GM23338 (cell line): ENCODE measurements at regions not wholly inside any gene's neighbourhood (a gene's known extent, or its start where the extent isn't known, plus 50 kb on each side); places are given as distances from the start of the nearest gene placed in this dataset.

Source experiments
- ATAC-seq: fragments of 200-7000 bp; cut with Tn5 transposase; 3 replicates; pipeline ENCODE4 v1.9.1; 2020
- DNase-seq: peaks from one replicate; pipeline ENCODE4 v3.0.0-alpha.2; 2015; ENCODE audit warnings: low spot score
- H2AFZ ChIP-seq: fragments of 200-600 bp; sonication (generic); 2 replicates; pipeline ENCODE4 v1.8.0; 2016; ENCODE audit warnings: antibody characterized with exemption, mild to moderate bottlenecking, moderate library complexity
- H3F3A ChIP-seq: fragments of 200-600 bp; sonication (generic); replicated peaks from 2 replicates; pipeline ENCODE4 v1.8.0; 2017; ENCODE audit warnings: antibody characterized with exemption, mixed run types, low read depth
- H3K27ac ChIP-seq: fragments of 200-600 bp; sonication (generic); 2 replicates; pipeline ENCODE4 v1.6.1; 2016; ENCODE audit warnings: low read depth
- H3K27me3 ChIP-seq: fragments of 200-600 bp; sonication (generic); 2 replicates; pipeline ENCODE4 v1.8.0; 2016; ENCODE audit warnings: mild to moderate bottlenecking, mixed run types, moderate library complexity; ENCODE audit not compliant: insufficient read depth
- H3K36me3 ChIP-seq: fragments of 200-600 bp; sonication (generic); 2 replicates; pipeline ENCODE4 v1.8.0; 2016; ENCODE audit warnings: mild to moderate bottlenecking; ENCODE audit not compliant: insufficient read depth
- H3K4me1 ChIP-seq: fragments of 200-600 bp; sonication (generic); 2 replicates; pipeline ENCODE4 v1.8.0; 2016; ENCODE audit warnings: mild to moderate bottlenecking, moderate library complexity; ENCODE audit not compliant: insufficient read depth
- H3K4me2 ChIP-seq: fragments of 200-600 bp; sonication (generic); 2 replicates; pipeline ENCODE4 v1.7.1; 2017; ENCODE audit warnings: mixed run types
- H3K4me3 ChIP-seq: fragments of 200-600 bp; sonication (generic); 2 replicates; pipeline ENCODE4 v1.6.1; 2016; ENCODE audit warnings: mixed run types
- H3K79me2 ChIP-seq: fragments of 200-600 bp; sonication (generic); replicated peaks from 2 replicates; pipeline ENCODE4 v1.8.0; 2017; ENCODE audit warnings: mild to moderate bottlenecking; ENCODE audit not compliant: insufficient read depth
- H3K9me2 ChIP-seq: fragments of 200-600 bp; sonication (generic); 2 replicates; pipeline ENCODE4 v1.8.0; 2017; ENCODE audit not compliant: insufficient read depth
- H4K20me1 ChIP-seq: fragments of 200-600 bp; sonication (generic); replicated peaks from 2 replicates; pipeline ENCODE4 v1.8.0; 2017; ENCODE audit warnings: mild to moderate bottlenecking; ENCODE audit not compliant: insufficient read depth
- H3K27ac Mint-ChIP-seq: 2 replicates; pipeline ENCODE4 v1.8.0; 2020; ENCODE audit warnings: inconsistent platforms, mild to moderate bottlenecking, moderate library complexity, mixed read lengths
- H3K27me3 Mint-ChIP-seq: 3 replicates; pipeline ENCODE4 v1.8.0; 2022; ENCODE audit warnings: low read depth, mild to moderate bottlenecking, moderate library complexity, mixed read lengths, inconsistent platforms; ENCODE audit not compliant: insufficient read depth, poor library complexity
- H3K36me3 Mint-ChIP-seq: 3 replicates; pipeline ENCODE4 v1.8.0; 2021; ENCODE audit warnings: low read depth, mild to moderate bottlenecking, inconsistent platforms, moderate library complexity, mixed read lengths
- H3K4me1 Mint-ChIP-seq: 3 replicates; pipeline ENCODE4 v1.8.0; 2020; ENCODE audit warnings: mild to moderate bottlenecking, inconsistent platforms, mixed read lengths
- H3K4me3 Mint-ChIP-seq: 3 replicates; pipeline ENCODE4 v1.8.0; 2021; ENCODE audit warnings: moderate library complexity, mild to moderate bottlenecking, inconsistent platforms, mixed read lengths
- H3K9me3 Mint-ChIP-seq: 3 replicates; pipeline ENCODE4 v1.8.0; 2020; ENCODE audit warnings: moderate library complexity, mild to moderate bottlenecking, inconsistent platforms, mixed read lengths
- CREB1 ChIP-seq: fragments of 250-450 bp; sonication (Bioruptor Pico); IDR thresholded peaks from 2 replicates; pipeline ENCODE4 v1.5.0; 2020; ENCODE audit warnings: low read depth, mild to moderate bottlenecking, moderate library complexity
- EZH2 ChIP-seq: fragments of 200-600 bp; sonication (generic); IDR thresholded peaks from one replicate; pipeline ENCODE4 v1.8.0; 2017; ENCODE audit warnings: antibody characterized with exemption, mild to moderate bottlenecking, low read depth; ENCODE audit not compliant: unreplicated experiment
- EZH2phosphoT487 ChIP-seq: fragments of 200-600 bp; sonication (generic); IDR thresholded peaks from one replicate; pipeline ENCODE4 v1.8.1; 2018; ENCODE audit warnings: antibody characterized with exemption; ENCODE audit not compliant: unreplicated experiment
- JUNB ChIP-seq: IDR thresholded peaks from one replicate; pipeline ENCODE4 v1.6.1; 2016; ENCODE audit warnings: antibody characterized with exemption; ENCODE audit not compliant: unreplicated experiment
- NANOG ChIP-seq: IDR thresholded peaks from 2 replicates; pipeline ENCODE4 v1.6.1; 2016; ENCODE audit warnings: antibody characterized with exemption, borderline replicate concordance
- POLR2AphosphoS5 ChIP-seq: IDR thresholded peaks from 2 replicates; pipeline ENCODE4 v1.6.1; 2016; ENCODE audit warnings: antibody characterized with exemption, low read depth
- STAT1 ChIP-seq: IDR thresholded peaks from one replicate; pipeline ENCODE4 v1.6.1; 2016; ENCODE audit warnings: antibody characterized with exemption; ENCODE audit not compliant: unreplicated experiment
- ZNF114 ChIP-seq: fragments of 250-450 bp; sonication (Bioruptor Pico); IDR thresholded peaks from 2 replicates; pipeline ENCODE4 v1.5.0; 2020; ENCODE audit warnings: mild to moderate bottlenecking, moderate library complexity
- ZNF331 ChIP-seq: fragments of 250-450 bp; sonication (Bioruptor Pico); IDR thresholded peaks from 2 replicates; pipeline ENCODE4 v1.5.0; 2020; ENCODE audit warnings: low read depth, mild to moderate bottlenecking, moderate library complexity
- TF ChIP-seq, protein P1 (sequence below): IDR thresholded peaks from 2 replicates; pipeline ENCODE4 v1.6.1; 2016; ENCODE audit warnings: antibody characterized with exemption
- TF ChIP-seq, protein P2 (sequence below), 2 experiments: fragments of 200-600 bp in 1 of 2; sonication (generic) in 1 of 2; conservative IDR thresholded peaks; 2 replicates each; pipeline versions ENCODE4 v1.5.1 to v1.6.1; 2016 to 2017; ENCODE audit warnings: antibody characterized with exemption in 2 of 2, low read depth in 2 of 2, mild to moderate bottlenecking in 2 of 2, moderate library complexity in 1 of 2

- H3K36me3 ChIP-seq: no peaks in the 10 kb centered on the region
- no peak overlapping the region for H3K4me2 ChIP-seq
- H3K36me3 Mint-ChIP-seq: no peaks in the 10 kb centered on the region
- no peak overlapping the region for H3K27ac Mint-ChIP-seq
- no peaks in the 10 kb centered on the region for H3K27me3 ChIP-seq
- no peaks in the 10 kb centered on the region for H3K4me1 Mint-ChIP-seq
- no peaks in the 10 kb centered on the region for H3K79me2 ChIP-seq
- no peak for DNase-seq
- H3K27me3 Mint-ChIP-seq: peaks cover 2% of the 10 kb centered on the region
- no peak overlapping the region for H3K4me3 Mint-ChIP-seq
- no peaks in the 10 kb centered on the region for H3F3A ChIP-seq
- no peaks in the 10 kb centered on the region; the same call in 1 of the 2 replicates for H3K4me1 ChIP-seq
- no peak for ATAC-seq
- H4K20me1 ChIP-seq: no peaks in the 10 kb centered on the region
- no peak overlapping the region for H3K4me3 ChIP-seq
- no peak overlapping the region for H3K27ac ChIP-seq
- no peak overlapping the region for H2AFZ ChIP-seq
- peaks cover 3% of the 10 kb centered on the region; the same call in 1 of the 3 replicates for H3K9me3 Mint-ChIP-seq
- no peaks in the 10 kb centered on the region for H3K9me2 ChIP-seq
- TF ChIP-seq CREB1 (CRISPR knock-in tag) (no peak), NANOG (no peak), EZH2 (no peak), POLR2AphosphoS5 (no peak), ZNF331 (CRISPR knock-in tag) (no peak), STAT1 (no peak), ZNF114 (CRISPR knock-in tag) (no peak)
- TF ChIP-seq, protein P1, sequence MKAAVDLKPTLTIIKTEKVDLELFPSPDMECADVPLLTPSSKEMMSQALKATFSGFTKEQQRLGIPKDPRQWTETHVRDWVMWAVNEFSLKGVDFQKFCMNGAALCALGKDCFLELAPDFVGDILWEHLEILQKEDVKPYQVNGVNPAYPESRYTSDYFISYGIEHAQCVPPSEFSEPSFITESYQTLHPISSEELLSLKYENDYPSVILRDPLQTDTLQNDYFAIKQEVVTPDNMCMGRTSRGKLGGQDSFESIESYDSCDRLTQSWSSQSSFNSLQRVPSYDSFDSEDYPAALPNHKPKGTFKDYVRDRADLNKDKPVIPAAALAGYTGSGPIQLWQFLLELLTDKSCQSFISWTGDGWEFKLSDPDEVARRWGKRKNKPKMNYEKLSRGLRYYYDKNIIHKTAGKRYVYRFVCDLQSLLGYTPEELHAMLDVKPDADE: no peak
Observed at GRCh38 chr11:30810116-30810515, 224.0 kb upstream of the MPPED2 start.

DNA sequence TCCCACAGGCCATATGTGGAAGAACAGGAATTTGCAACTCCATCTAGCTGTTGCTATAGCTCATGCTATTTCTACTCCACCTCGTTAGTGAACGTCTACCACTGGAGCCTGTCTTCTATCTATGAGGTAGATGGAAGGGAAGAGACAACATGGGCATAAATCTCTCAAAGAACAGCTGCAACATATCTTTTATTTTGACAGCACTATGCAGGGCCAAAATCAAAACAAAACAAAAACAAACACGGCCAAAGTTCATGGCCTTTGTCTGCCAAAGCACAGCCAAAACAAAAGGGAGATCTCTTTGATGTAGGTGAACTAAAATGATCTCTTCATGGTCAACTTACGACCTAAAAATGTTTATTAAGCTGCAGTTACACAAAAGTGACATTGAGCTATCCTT, 215.2 kb upstream of the MPPED2 start:
- no peaks in the 10 kb centered on the region for H3F3A ChIP-seq
- peaks cover 2% of the 10 kb centered on the region for H3K27me3 Mint-ChIP-seq

More for the DNA sequence above, 215.2 kb upstream of the MPPED2 start:
- no peaks in the 10 kb centered on the region; the same call in 2 of the 3 replicates for H3K9me3 Mint-ChIP-seq
- Histone ChIP-seq H3K27me3 (no peaks in the 10 kb centered on the region), H2AFZ (no peak overlapping the region), H3K36me3 (no peaks in the 10 kb centered on the region), H3K4me3 (no peak overlapping the region), H3K27ac (no peak overlapping the region), H3K4me2 (no peak overlapping the region), H4K20me1 (no peaks in the 10 kb centered on the region), H3K79me2 (no peaks in the 10 kb centered on the region), H3K9me2 (peaks cover 13% of the 10 kb centered on the region; the same call in 1 of the 2 replicates), H3K4me1 (no peaks in the 10 kb centered on the region)
- TF ChIP-seq, protein P2, sequence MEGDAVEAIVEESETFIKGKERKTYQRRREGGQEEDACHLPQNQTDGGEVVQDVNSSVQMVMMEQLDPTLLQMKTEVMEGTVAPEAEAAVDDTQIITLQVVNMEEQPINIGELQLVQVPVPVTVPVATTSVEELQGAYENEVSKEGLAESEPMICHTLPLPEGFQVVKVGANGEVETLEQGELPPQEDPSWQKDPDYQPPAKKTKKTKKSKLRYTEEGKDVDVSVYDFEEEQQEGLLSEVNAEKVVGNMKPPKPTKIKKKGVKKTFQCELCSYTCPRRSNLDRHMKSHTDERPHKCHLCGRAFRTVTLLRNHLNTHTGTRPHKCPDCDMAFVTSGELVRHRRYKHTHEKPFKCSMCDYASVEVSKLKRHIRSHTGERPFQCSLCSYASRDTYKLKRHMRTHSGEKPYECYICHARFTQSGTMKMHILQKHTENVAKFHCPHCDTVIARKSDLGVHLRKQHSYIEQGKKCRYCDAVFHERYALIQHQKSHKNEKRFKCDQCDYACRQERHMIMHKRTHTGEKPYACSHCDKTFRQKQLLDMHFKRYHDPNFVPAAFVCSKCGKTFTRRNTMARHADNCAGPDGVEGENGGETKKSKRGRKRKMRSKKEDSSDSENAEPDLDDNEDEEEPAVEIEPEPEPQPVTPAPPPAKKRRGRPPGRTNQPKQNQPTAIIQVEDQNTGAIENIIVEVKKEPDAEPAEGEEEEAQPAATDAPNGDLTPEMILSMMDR (conservative IDR thresholded peaks at IDR 0.05; ENCODE audit: low read depth in 2 of 2): no peak
- TF ChIP-seq JUNB: no peak
- no peak for TF ChIP-seq CREB1 (CRISPR knock-in tag)
- no peak for TF ChIP-seq EZH2phosphoT487
- TF ChIP-seq ZNF114 (CRISPR knock-in tag): no peak
- TF ChIP-seq, protein P1: no peak
- TF ChIP-seq POLR2AphosphoS5: no peak
- H3K4me1 Mint-ChIP-seq: no peaks in the 10 kb centered on the region
- H3K36me3 Mint-ChIP-seq: no peaks in the 10 kb centered on the region
- DNase-seq (no peak), ATAC-seq (no peak)
- H3K4me3 Mint-ChIP-seq: no peak overlapping the region
- no peak overlapping the region for H3K27ac Mint-ChIP-seq
